Peyer's patch (tissue), 4 donors: ENCODE measurements at regions not wholly inside any gene's neighbourhood (a gene's known extent, or its start where the extent isn't known, plus 50 kb on each side); places are given as distances from the start of the nearest gene placed in this dataset.

Source experiments
- DNase-seq, 3 donors: peaks; one replicate each; pipeline ENCODE4 v3.0.0-alpha.2; 2017 to 2019
- H3K27ac ChIP-seq, 4 donors: fragments of 200-600 bp; sonication (generic); one replicate each; pipeline ENCODE4 v1.5.1; 2016 to 2019
- H3K27me3 ChIP-seq, 2 donors: fragments of 200-600 bp; sonication (generic); one replicate each; pipeline ENCODE4 v1.5.1; 2019
- H3K36me3 ChIP-seq, 3 donors: fragments of 200-600 bp; sonication (generic); one replicate each; pipeline ENCODE4 v1.5.1; 2016 to 2019
- H3K4me1 ChIP-seq, 4 donors: fragments of 200-600 bp; sonication (generic); one replicate each; pipeline ENCODE4 v1.5.1; 2016 to 2019
- H3K4me3 ChIP-seq, 4 donors: fragments of 200-600 bp; sonication (generic); 1 replicate in 3 of 4; 2 replicates in 1 of 4; pipeline ENCODE4 v1.5.1; 2016 to 2019; ENCODE audit warnings: mild to moderate bottlenecking in 1 of 4
- H3K9me3 ChIP-seq, 4 donors: fragments of 200-600 bp; sonication (generic); one replicate each; pipeline ENCODE4 v1.5.1; 2016 to 2019; ENCODE audit warnings: mild to moderate bottlenecking in 1 of 4
- POLR2A ChIP-seq, 2 donors: fragments of 450-650 bp; IDR thresholded peaks; one replicate each; pipeline ENCODE4 v1.5.1; 2017; ENCODE audit warnings: antibody characterized with exemption in 2 of 2, mild to moderate bottlenecking in 2 of 2, moderate library complexity in 2 of 2
- TF ChIP-seq, protein P1 (sequence below), 6 experiments: fragments of 450-650 bp in 4 of 6; fragments of 200-600 bp in 2 of 6; sonication (generic) in 1 of 6; IDR thresholded peaks; one replicate each; pipeline ENCODE4 v1.5.1; 2017 to 2019; ENCODE audit warnings: antibody characterized with exemption in 6 of 6, mild to moderate bottlenecking in 3 of 6, moderate library complexity in 1 of 6

DNA sequence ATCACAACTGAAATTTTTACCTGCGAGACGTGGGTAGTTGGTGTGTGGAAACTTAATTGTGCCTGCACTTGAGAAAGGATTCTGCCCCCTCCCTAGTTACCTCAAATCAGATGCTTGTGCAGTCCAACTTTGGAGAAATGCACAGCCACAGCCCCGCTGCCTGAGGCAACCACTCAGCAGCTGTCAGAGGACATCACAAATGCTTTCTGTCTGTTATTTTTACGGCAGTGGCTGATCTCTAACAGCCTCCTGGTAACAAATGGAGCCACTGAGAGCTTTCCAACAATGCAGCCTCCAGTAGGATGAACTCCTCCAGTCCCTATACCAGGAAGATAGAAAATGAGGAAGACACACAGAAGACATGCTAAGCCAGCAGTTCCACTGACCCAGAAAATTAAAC is 712.2 kb upstream of the GHITM start:
- no peaks in the 10 kb centered on the region for H3K36me3 ChIP-seq

DNA sequence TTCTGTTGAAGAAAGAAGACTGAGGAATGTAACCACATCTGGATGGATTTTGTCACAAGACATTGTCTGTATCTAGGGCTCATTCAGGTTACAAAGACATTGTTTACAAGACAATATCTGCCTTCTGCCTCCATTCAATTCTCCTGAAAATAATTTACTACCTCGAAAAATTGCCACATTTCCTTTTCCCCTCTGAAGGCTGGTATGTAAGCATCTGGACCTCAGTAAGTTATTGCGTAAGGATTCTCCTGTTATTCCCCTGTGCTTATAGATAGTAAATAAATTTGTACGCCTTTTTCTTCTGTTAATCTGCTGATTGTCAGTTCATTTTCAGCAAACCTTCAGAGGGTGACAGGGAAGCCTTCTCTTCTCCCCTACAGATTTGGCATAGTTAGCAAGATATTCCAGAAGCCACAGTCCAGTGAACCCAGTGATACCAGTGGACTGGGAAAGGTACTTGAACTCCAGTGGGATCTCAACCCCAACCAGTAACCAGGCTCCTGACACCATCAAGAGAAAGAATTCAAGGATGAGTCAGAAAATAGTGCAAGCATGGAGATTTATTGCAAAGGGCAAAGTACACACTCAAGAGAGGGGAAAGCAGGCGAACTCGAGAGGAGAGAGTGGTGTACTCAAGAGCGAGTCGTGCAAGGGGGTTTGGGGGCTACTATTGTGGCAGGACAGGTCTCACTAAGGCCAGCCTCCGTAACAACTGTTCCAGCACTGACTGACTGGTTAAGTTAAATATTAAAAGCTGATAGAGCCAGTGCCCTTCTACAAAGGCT is 706.9 kb upstream of the GHITM start:
- TF ChIP-seq, protein P1, sequence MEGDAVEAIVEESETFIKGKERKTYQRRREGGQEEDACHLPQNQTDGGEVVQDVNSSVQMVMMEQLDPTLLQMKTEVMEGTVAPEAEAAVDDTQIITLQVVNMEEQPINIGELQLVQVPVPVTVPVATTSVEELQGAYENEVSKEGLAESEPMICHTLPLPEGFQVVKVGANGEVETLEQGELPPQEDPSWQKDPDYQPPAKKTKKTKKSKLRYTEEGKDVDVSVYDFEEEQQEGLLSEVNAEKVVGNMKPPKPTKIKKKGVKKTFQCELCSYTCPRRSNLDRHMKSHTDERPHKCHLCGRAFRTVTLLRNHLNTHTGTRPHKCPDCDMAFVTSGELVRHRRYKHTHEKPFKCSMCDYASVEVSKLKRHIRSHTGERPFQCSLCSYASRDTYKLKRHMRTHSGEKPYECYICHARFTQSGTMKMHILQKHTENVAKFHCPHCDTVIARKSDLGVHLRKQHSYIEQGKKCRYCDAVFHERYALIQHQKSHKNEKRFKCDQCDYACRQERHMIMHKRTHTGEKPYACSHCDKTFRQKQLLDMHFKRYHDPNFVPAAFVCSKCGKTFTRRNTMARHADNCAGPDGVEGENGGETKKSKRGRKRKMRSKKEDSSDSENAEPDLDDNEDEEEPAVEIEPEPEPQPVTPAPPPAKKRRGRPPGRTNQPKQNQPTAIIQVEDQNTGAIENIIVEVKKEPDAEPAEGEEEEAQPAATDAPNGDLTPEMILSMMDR (IDR thresholded peaks at IDR 0.05), result no peak
- no peak for TF ChIP-seq POLR2A (IDR thresholded peaks at IDR 0.05)
- peaks cover 0 to 2% (median 0%) of the 10 kb centered on the region in 4 donors for H3K9me3 ChIP-seq
- DNase-seq, result no peak
- H3K27me3 ChIP-seq, result no peaks in the 10 kb centered on the region
- no peak overlapping the region for H3K27ac ChIP-seq
- no peaks in the 10 kb centered on the region for H3K36me3 ChIP-seq
- H3K4me1 ChIP-seq, result no peaks in the 10 kb centered on the region
- no peak overlapping the region for H3K4me3 ChIP-seq

More for the DNA sequence above, 712.2 kb upstream of the GHITM start:
- no peaks in the 10 kb centered on the region for H3K27me3 ChIP-seq
- H3K4me3 ChIP-seq, result no peak overlapping the region
- no peak for DNase-seq
- no peaks in the 10 kb centered on the region for H3K4me1 ChIP-seq
- TF ChIP-seq, protein P1 (IDR thresholded peaks at IDR 0.05), result no peak
- no peak for TF ChIP-seq POLR2A (IDR thresholded peaks at IDR 0.05)
- no peak overlapping the region for H3K27ac ChIP-seq
- H3K9me3 ChIP-seq, result no peaks in the 10 kb centered on the region

DNA sequence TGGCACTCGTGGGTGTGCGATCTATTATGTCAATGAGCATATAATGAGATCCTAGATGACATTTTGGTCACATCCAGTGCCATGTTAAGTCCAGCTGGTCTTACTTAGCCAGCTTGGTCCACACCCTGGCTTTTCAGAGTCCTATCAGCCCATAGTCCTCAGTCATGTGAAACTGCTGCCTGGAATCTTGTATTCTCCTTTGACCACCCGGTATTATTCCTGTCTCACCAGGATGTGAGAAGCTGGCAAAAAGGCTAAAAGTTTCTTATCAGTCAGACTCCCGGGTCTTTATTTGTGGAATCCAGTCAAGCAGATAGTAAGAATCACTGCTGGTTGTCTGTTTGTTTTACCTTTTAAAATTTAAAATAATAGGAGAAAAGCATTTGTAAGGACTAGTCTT is 705.6 kb upstream of the GHITM start:
- peaks cover 0 to 2% (median 0%) of the 10 kb centered on the region in 4 donors for H3K9me3 ChIP-seq
- H3K27ac ChIP-seq, result no peak overlapping the region
- no peak for DNase-seq
- no peak for TF ChIP-seq POLR2A (IDR thresholded peaks at IDR 0.05)
- TF ChIP-seq, protein P1 (IDR thresholded peaks at IDR 0.05), result no peak
- no peaks in the 10 kb centered on the region for H3K4me1 ChIP-seq
- H3K36me3 ChIP-seq, result no peaks in the 10 kb centered on the region
- H3K27me3 ChIP-seq, result no peaks in the 10 kb centered on the region
- H3K4me3 ChIP-seq, result no peak overlapping the region

DNA sequence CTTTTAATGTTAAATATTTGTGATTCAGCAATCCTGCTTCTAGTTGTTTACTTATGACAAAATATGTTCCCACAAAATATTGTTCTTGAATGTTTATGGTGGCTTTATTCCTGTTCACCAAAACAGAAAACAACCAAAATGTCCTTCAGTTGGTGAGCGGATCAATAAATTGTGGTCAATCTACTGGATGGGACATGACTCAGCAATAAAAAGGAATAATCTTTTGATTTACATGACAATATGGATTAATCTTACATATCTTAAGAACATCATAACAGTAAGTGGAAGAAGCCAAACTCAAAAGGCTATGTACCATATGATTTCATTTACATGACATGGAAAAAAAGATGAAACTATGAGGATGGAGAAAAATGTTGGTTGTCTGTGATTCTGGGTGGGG is 691.3 kb upstream of the GHITM start:
- H3K4me1 ChIP-seq, result no peaks in the 10 kb centered on the region
- TF ChIP-seq, protein P1 (IDR thresholded peaks at IDR 0.05), result no peak
- TF ChIP-seq POLR2A (IDR thresholded peaks at IDR 0.05), result no peak

DNA sequence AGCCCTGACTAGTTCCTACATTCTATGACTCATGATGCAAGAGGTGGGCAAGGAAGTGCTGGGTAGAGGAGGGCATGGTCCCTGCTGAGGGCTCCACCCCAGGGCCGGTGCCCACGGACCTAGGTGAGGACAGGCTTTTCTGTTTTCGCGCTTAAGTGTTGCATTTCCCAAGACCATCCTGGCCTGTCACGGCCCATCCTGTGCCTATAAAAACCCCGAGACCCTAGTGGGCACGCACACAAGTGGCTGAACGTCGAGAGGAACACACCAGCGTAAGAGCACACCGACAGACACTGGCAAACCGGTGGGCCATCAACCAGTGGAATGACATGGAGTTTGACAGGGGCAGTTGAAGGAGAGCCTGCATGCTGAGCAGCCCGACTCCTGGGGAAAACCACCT is 680.7 kb upstream of the GHITM start:
- Histone ChIP-seq H3K4me3 (no peak overlapping the region), H3K27ac (no peak overlapping the region), H3K9me3 (no peaks in the 10 kb centered on the region), H3K27me3 (no peaks in the 10 kb centered on the region), H3K36me3 (no peaks in the 10 kb centered on the region), H3K4me1 (no peaks in the 10 kb centered on the region)
- TF ChIP-seq, protein P1 (IDR thresholded peaks at IDR 0.05), result no peak
- no peak for TF ChIP-seq POLR2A (IDR thresholded peaks at IDR 0.05)
- DNase-seq, result no peak

More for the DNA sequence above, 691.3 kb upstream of the GHITM start:
- H3K36me3 ChIP-seq, result no peaks in the 10 kb centered on the region
- no peaks in the 10 kb centered on the region for H3K27me3 ChIP-seq
- no peak overlapping the region for H3K4me3 ChIP-seq
- H3K9me3 ChIP-seq, result no peaks in the 10 kb centered on the region
- H3K27ac ChIP-seq, result no peak overlapping the region
- no peak for DNase-seq
